ENCODE measurements at regions not wholly inside any gene's neighbourhood (a gene's known extent, or its start where the extent isn't known, plus 50 kb on each side); places are given as distances from the start of the nearest gene placed in this dataset.

GRCh38 chr6:134647861-134648260 lies 302.0 kb downstream of the ALDH8A1 start:
- TF ChIP-seq CTCF (IDR thresholded peaks at IDR 0.05; ENCODE audit: extremely low read depth, missing control alignments), result no peak
- DNase-seq (ENCODE audit: low spot score), result no peak

GRCh38 chr6:134642819-134643218 lies 307.1 kb downstream of the ALDH8A1 start:
- DNase-seq (ENCODE audit: low spot score), result no peak
- TF ChIP-seq CTCF (IDR thresholded peaks at IDR 0.05; ENCODE audit: extremely low read depth, missing control alignments), result no peak

GRCh38 chr6:134642279-134642678 lies 307.6 kb downstream of the ALDH8A1 start:
- DNase-seq (ENCODE audit: low spot score), result no peak
- no peak for TF ChIP-seq CTCF (IDR thresholded peaks at IDR 0.05; ENCODE audit: extremely low read depth, missing control alignments)

- TF ChIP-seq CTCF (IDR thresholded peaks at IDR 0.05; ENCODE audit: extremely low read depth, missing control alignments), result peak; percentile 88
- peak; percentile 78 for DNase-seq (ENCODE audit: low spot score)
These were observed 308.9 kb downstream of the ALDH8A1 start for GRCh38 chr6:134640975-134641429.

- no peak for DNase-seq (ENCODE audit: low spot score)
- no peak for TF ChIP-seq CTCF (IDR thresholded peaks at IDR 0.05; ENCODE audit: extremely low read depth, missing control alignments)
These were observed 309.7 kb downstream of the ALDH8A1 start for GRCh38 chr6:134640229-134640628.

- no peak for DNase-seq (ENCODE audit: low spot score)
- no peak for TF ChIP-seq CTCF (IDR thresholded peaks at IDR 0.05; ENCODE audit: extremely low read depth, missing control alignments)
These were observed 312.0 kb downstream of the ALDH8A1 start for GRCh38 chr6:134637847-134638437.

- DNase-seq (ENCODE audit: low spot score), result no peak
- TF ChIP-seq CTCF (IDR thresholded peaks at IDR 0.05; ENCODE audit: extremely low read depth, missing control alignments), result no peak
These were observed 312.6 kb downstream of the ALDH8A1 start for GRCh38 chr6:134637282-134637681.
